Hepatocyte (in vitro differentiated cells): ENCODE measurements at regions not wholly inside any gene's neighbourhood (a gene's known extent, or its start where the extent isn't known, plus 50 kb on each side); places are given as distances from the start of the nearest gene placed in this dataset.

Source experiments
- CTCF ChIP-seq: fragments of 200-600 bp; sonication (generic); IDR thresholded peaks from 2 replicates; pipeline ENCODE4 v1.5.1; 2016; ENCODE audit warnings: antibody characterized with exemption, mild to moderate bottlenecking; ENCODE audit not compliant: poor library complexity
- EZH2 ChIP-seq: fragments of 200-600 bp; sonication (generic); IDR thresholded peaks from 2 replicates; pipeline ENCODE4 v1.6.1; 2016; ENCODE audit warnings: antibody characterized with exemption, mild to moderate bottlenecking, borderline replicate concordance

DNA sequence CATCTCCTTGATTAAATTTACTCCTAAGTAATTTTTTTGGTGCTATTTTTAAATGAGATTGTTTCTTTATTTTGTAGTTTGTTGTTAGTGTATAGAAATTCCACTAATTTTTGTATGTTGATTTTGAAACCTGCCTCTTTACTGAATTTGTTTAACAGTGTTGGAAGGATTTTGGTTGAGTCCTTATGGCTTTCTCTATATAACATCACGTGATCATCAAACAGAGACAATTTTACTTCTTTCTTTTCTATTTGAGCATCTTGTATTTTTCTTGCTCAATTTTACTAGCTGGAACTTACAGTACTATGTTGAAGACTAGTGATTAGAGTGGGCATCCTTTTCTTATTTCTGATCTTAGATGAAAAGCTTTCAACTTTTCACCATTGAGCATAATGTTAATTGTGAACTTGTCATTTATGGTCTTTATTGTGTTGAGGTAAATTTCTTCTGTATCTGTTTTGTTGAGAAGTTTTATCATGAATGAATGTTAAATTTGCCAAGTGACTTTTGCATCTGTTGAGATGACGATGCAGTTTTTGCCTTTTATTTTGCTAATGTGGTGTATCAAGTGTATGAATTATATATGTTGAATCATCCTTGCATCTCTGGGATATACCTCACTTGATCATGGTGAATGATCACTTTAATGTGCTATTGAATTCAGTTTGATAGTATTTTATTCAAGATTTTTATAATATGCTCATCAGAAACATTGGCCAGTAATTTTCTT, 645.3 kb upstream of the DDX18 start:
- TF ChIP-seq CTCF = no peak
- TF ChIP-seq EZH2 = no peak
